GM12891 (cell line): ENCODE measurements at regions not wholly inside any gene's neighbourhood (a gene's known extent, or its start where the extent isn't known, plus 50 kb on each side); places are given as distances from the start of the nearest gene placed in this dataset.

Experiments used
- DNase-seq: peaks from one replicate; pipeline ENCODE4 v3.0.0; 2011; ENCODE audit warnings: low spot score; ENCODE audit not compliant: insufficient read length
- FAIRE-seq: peaks from 2 replicates; lab custom pipeline; 2011; peaks lifted over from hg19 to GRCh38; lab: Jason Lieb, UNC
- PAX5 ChIP-seq: IDR thresholded peaks from 2 replicates; pipeline ENCODE4 v1.6.1; 2011; ENCODE audit warnings: low read length, moderate library complexity, mild to moderate bottlenecking; ENCODE audit not compliant: insufficient read depth, severe bottlenecking
- POLR2A ChIP-seq: IDR thresholded peaks from 2 replicates; pipeline ENCODE4 v1.6.1; 2011; ENCODE audit warnings: low read depth, low read length, control low read depth
- POLR2AphosphoS5 ChIP-seq: IDR thresholded peaks from 2 replicates; pipeline ENCODE4 v1.6.1; 2011; ENCODE audit warnings: low read depth, low read length, control low read depth
- POU2F2 ChIP-seq: IDR thresholded peaks from 2 replicates; pipeline ENCODE4 v1.6.1; 2011; ENCODE audit warnings: low read depth, mild to moderate bottlenecking, control low read depth, low read length, moderate library complexity
- SPI1 ChIP-seq: IDR thresholded peaks from 2 replicates; pipeline ENCODE4 v1.6.1; 2011; ENCODE audit warnings: low read depth, low read length, control low read depth
- TAF1 ChIP-seq: IDR thresholded peaks from 2 replicates; pipeline ENCODE4 v1.6.1; 2011; ENCODE audit warnings: low read depth, low read length, control low read depth

DNA sequence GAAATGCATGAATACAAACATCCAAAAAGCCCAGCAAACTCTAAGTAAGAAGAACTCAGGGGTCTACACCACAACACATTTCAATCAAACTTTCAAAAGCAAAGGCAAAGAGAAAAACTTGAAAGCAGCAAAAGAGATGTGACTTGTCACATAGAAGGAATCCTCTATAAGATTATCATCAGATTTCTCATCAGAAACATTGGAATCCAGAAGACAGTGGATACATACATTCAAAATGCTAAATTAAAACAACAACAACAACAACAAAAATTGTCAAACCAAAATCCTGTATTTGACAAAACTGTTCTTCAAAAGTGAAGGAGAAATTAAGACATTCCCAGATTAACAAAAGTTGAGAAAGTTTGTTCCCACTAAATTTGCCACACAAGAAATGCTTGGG is 362.7 kb downstream of the ZNF608 start:
- FAIRE-seq (no peak), DNase-seq (no peak)
- no peak for TF ChIP-seq POU2F2
- no peak for TF ChIP-seq TAF1
- TF ChIP-seq SPI1: no peak
- no peak for TF ChIP-seq PAX5
- TF ChIP-seq POLR2A: no peak
- TF ChIP-seq POLR2AphosphoS5: no peak

DNA sequence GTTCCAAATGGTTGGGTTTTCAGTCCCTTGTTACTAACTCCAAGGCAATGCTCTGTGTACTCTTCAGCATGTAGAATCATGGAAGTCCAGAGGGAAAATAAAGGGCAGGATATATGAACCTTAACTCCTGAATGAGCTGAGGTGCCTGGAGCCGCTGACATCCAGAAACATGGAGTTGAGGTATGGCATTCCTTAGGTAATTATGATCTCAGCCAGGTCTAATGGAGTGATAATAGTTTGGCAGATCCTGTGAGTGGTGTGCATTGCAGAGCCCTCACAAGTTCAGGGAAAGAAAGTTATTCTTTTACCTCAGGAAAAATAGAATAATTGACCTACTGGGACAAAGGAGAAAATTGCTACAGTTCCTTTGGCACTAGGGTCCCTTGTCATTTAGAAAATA is 369.1 kb downstream of the ZNF608 start:
- TF ChIP-seq SPI1 (no peak), POLR2A (no peak), TAF1 (no peak), POLR2AphosphoS5 (no peak), POU2F2 (no peak), PAX5 (no peak)
- no peak for DNase-seq
- FAIRE-seq: no peak

DNA sequence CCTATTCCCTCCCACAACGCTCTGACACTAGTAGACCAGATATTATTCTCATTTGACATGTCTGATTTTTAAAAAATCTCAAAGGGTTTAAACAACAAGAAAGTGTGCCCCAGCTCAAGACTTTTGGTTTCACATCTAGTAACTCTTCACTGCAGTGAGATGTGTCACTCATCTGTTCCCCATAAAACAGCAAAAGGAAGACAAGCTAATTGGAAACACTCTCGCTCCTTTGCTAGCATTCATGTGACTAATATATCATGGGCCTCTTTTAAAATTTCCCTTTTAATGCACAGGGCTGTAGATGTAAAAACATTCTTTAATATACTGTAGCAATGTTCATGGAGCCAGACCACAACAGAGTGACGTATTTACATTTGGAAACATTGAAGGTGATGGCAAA is 372.6 kb downstream of the ZNF608 start:
- no peak for TF ChIP-seq POU2F2
- TF ChIP-seq PAX5: no peak
- TF ChIP-seq TAF1: no peak
- no peak for TF ChIP-seq SPI1
- no peak for TF ChIP-seq POLR2A
- TF ChIP-seq POLR2AphosphoS5: no peak
- FAIRE-seq (no peak), DNase-seq (no peak)

DNA sequence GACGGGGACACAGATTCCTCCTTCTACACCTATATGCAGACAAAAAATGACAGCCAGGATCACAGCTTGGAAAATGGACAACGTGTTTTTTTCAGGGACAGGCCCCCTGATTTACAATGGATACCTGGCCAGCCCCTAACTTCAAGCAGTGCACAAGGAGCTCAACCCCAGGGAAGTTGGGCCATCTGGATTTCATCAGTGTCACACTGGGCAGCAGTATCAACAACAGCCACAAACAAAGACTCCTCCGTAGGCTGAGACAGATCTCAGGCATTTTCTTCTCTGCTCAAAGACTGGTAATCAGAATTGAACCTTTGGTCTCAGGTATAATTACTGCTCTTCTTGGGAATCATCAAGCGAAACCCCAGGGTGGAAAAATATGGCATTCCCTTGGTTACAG is 374.0 kb downstream of the ZNF608 start:
- TF ChIP-seq POU2F2 (no peak), POLR2AphosphoS5 (no peak), SPI1 (no peak), TAF1 (no peak), PAX5 (no peak), POLR2A (no peak)
- DNase-seq (no peak), FAIRE-seq (no peak)

DNA sequence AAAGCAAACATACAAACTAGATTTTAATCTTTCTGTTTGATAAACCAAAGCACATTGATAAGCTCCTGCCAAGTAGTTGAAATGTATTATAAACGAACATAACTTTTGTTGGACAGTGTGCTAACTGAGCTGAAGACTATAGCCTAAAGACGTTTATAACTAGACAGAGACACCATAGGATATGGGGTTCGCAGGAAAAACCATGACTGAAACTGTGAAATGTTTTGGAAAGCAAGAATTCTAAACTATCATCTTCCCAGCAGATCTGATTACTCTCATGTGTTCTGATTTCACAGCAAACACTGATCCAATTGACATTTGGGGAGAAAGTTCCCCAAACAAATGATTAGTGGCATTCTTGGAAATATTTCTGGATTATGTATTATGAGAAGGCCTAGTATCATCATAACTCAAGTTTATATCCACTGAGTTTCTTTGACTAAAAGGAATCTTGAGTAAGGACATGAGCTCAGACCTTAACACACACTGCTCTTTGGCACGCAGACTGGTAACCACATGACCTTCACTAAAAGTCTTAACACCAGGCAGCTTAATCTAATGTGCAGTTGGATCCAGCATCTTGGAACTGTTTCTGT is 375.2 kb downstream of the ZNF608 start:
- DNase-seq (no peak), FAIRE-seq (no peak)

DNA sequence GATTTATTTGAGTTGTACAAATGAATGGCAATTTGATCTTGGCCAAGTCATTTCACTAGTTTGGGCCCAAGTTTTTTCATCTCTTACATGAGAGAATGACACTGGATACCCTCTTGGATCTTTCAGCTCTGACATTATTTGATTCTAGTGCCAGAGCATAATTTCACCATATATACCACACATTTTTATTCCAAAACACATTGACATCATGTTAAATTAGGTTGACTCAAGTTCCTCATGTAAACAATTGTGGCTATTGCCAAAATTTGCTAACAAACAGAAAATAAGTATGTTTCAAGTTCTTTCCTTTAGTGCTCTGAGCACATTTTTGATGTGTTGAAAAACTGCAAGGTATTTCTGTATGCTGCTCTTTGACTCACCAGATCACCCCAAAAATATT is 375.8 kb downstream of the ZNF608 start:
- FAIRE-seq: no peak
- no peak for DNase-seq

More for the DNA sequence above, 375.2 kb downstream of the ZNF608 start:
- no peak for TF ChIP-seq SPI1
- TF ChIP-seq POLR2AphosphoS5: no peak
- TF ChIP-seq POU2F2: no peak
- TF ChIP-seq PAX5: no peak
- TF ChIP-seq TAF1: no peak
- no peak for TF ChIP-seq POLR2A

GRCh38 chr5:124365361-124365801 is 381.1 kb downstream of the ZNF608 start:
- no peak for DNase-seq
- no peak for FAIRE-seq
- no peak for TF ChIP-seq POLR2A

More for the DNA sequence above, 375.8 kb downstream of the ZNF608 start:
- TF ChIP-seq POU2F2 (no peak), POLR2A (no peak), TAF1 (no peak), POLR2AphosphoS5 (no peak), PAX5 (no peak), SPI1 (no peak)

DNA sequence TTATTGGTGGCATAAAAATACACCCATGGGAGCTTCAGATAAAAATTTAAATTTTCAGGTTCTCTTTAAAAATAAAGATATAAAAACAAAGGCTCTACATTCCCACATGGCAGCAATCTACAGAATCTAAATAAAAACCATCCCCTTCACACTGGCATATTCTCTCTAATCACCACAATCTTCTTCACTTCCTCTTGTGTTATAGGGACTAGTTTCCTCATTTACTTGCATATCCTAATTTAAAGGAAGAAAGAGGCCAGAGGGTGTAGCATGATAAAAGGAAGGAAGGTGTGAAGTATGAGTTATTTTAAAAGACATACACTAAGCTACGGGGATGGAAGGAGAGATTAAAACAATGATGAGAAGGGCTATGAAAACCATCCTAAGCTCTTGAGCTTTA is 390.5 kb downstream of the ZNF608 start:
- no peak for FAIRE-seq
- TF ChIP-seq TAF1 (no peak), POU2F2 (no peak), POLR2AphosphoS5 (no peak), SPI1 (no peak), POLR2A (no peak), PAX5 (no peak)
- no peak for DNase-seq

- FAIRE-seq: no peak
- no peak for TF ChIP-seq PAX5
- no peak for TF ChIP-seq TAF1
- no peak for TF ChIP-seq SPI1
- DNase-seq: no peak
Measured at GRCh38 chr5:124353016-124353415, 393.4 kb downstream of the ZNF608 start.

- DNase-seq: no peak
- FAIRE-seq: no peak
Measured at GRCh38 chr5:124352312-124352711, 394.1 kb downstream of the ZNF608 start.

More at GRCh38 chr5:124352312-124352711, 394.1 kb downstream of the ZNF608 start:
- TF ChIP-seq POLR2AphosphoS5 (no peak), SPI1 (no peak), PAX5 (no peak), POU2F2 (no peak), TAF1 (no peak), POLR2A (no peak)
